CD4-positive, alpha-beta T cell treated with Interleukin-2 at 100 ng/mL for 4 hours (primary cell): ENCODE measurements at regions not wholly inside any gene's neighbourhood (a gene's known extent, or its start where the extent isn't known, plus 50 kb on each side); places are given as distances from the start of the nearest gene placed in this dataset.
"Not testable (repeated sequence)": the region's sequence is repeated elsewhere in the genome, so short reads cannot be mapped to it uniquely, and the experiment has no call there.

ENCODE experiments used
- DNase-seq: peaks from one replicate; pipeline ENCODE4 v3.0.0-alpha.2; 2020; ENCODE audit warnings: low spot score

- no peak for DNase-seq
Measured at GRCh38 chr4:147102596-147102995, 156.9 kb upstream of the TTC29 start.

GRCh38 chr4:147103403-147103946 lies 157.8 kb upstream of the TTC29 start:
- DNase-seq, result no peak

GRCh38 chr4:147104768-147105167 lies 159.1 kb upstream of the TTC29 start:
- no peak for DNase-seq

GRCh38 chr4:147108409-147108808 lies 162.7 kb upstream of the TTC29 start:
- no peak for DNase-seq

GRCh38 chr4:147109800-147110199 lies 164.1 kb upstream of the TTC29 start:
- no peak for DNase-seq

GRCh38 chr4:147110473-147111367 lies 165.1 kb upstream of the TTC29 start:
- DNase-seq, result no peak

GRCh38 chr4:147112196-147112595 lies 166.5 kb upstream of the TTC29 start:
- DNase-seq, result not testable (repeated sequence)

- DNase-seq, result no peak
Measured at GRCh38 chr4:147117431-147117830, 171.8 kb upstream of the TTC29 start.

- no peak for DNase-seq
Measured at GRCh38 chr4:147118528-147118927, 172.9 kb upstream of the TTC29 start.

- no peak for DNase-seq
Measured at GRCh38 chr4:147122685-147123084, 177.0 kb upstream of the TTC29 start.

GRCh38 chr4:147123146-147123545 lies 177.5 kb upstream of the TTC29 start:
- no peak for DNase-seq

- no peak for DNase-seq
Measured at GRCh38 chr4:147128787-147129186, 183.1 kb upstream of the TTC29 start.

- DNase-seq, result no peak
Measured at GRCh38 chr4:147129687-147130086, 184.0 kb upstream of the TTC29 start.

GRCh38 chr4:147134536-147135210 lies 189.0 kb upstream of the TTC29 start:
- no peak for DNase-seq

- DNase-seq, result no peak
Measured at GRCh38 chr4:147136310-147136709, 190.6 kb upstream of the TTC29 start.

- DNase-seq, result no peak
Measured at GRCh38 chr4:147136751-147137150, 191.1 kb upstream of the TTC29 start.

- no peak for DNase-seq
Measured at GRCh38 chr4:147137280-147137679, 191.6 kb upstream of the TTC29 start.

GRCh38 chr4:147138171-147138570 lies 192.5 kb upstream of the TTC29 start:
- no peak for DNase-seq

- no peak for DNase-seq
Measured at GRCh38 chr4:147139455-147140198, 194.0 kb upstream of the TTC29 start.

GRCh38 chr4:147151763-147152162 lies 206.1 kb upstream of the TTC29 start:
- DNase-seq, result no peak

- DNase-seq, result no peak
Measured at GRCh38 chr4:147157860-147158701, 212.4 kb upstream of the TTC29 start.
